HG03565 (cell line): ENCODE measurements at regions not wholly inside any gene's neighbourhood (a gene's known extent, or its start where the extent isn't known, plus 50 kb on each side); places are given as distances from the start of the nearest gene placed in this dataset.
"Not testable (repeated sequence)": the region's sequence is repeated elsewhere in the genome, so short reads cannot be mapped to it uniquely, and the experiment has no call there.

Experiments used
- ATAC-seq: cut with Tn5 transposase; IDR thresholded peaks from one replicate; pipeline ENCODE4 v1.9.1; 2021; ENCODE audit warnings: mild to moderate bottlenecking, moderate library complexity; ENCODE audit not compliant: unreplicated experiment

DNA sequence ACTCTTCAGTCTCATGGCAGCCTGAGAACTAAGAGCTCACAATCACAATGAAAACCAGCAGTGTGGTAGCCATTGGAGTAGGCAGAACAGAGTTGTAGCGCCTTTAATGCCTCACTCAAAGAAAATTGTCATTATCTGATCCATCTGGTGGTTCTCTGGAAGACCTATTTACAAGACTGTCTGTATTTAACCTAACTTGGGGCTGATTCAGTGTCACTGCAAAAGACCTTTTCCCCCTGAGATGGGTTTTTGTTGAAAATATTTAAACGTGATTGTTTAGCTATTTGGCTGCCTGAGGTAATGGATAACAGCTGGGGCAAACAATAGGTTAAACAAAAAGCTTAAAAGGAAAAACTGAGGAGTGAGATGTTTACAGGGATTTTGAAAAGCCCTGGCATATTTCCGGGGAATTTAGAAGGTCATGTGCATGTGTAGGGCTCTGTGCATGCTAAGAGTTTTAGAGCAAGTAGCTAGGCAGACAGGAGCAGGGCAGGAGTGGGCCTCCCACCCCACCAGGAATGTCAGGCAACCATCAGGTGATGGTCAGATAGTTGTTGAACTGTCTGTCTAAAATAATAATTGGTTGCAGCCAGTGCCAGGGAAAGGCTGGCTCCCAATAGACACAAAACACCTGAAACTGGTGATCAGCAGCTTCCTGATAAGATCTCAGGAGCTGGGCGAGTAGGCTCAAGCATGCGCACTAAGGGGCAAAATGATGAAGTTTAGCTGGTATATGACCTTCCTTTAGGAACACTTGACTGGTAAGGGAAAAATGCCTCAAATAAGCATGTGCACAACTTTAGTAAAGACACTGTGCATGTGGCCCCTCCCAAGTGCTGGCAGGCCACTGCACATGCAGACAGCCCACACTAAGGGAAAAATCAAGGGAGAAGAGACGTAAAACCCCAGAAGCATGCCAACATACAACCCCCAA, 70.8 kb upstream of the AKIRIN2 start:
- ATAC-seq, result no peak

DNA sequence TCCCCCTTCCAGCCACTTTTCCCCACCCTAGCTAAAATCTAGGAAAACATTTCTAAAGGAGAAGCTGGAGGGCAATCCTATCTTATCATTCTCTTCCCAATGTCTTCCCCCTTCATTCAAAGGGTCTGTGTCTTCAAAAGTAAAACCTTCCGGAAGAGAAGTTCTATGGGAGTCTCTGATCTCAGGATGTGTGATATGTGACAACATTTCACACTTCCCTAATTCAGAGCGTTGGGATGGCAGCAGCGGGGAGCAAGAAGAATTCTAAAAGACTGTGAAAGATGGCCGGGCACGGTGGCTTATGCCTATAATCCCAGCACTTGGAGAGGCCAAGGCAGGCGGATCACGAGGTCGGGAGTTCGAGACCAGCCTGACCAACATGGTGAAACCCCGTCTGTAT, 65.4 kb upstream of the AKIRIN2 start:
- ATAC-seq, result no peak

GRCh38 chr6:87766211-87766610, 64.2 kb upstream of the AKIRIN2 start:
- no peak for ATAC-seq

DNA sequence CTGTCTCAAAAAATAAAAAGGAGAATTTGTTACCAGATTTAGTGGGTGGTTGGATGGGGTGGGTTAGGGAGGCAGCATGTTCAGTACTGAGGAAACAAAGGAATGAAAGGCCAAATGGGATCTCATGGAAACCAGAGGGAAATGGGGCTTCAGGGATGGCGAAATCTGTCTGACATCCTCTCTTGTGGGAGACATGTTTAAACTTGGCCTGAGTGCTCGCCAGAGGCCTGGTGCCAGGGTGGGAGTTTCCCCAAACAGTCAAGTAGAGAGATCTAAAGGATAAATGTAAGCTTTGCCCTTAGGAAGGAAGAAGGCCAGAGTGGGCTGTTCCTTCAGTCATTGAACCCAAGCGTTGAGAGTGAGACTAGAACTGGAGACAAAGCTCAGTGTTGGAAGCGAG, 61.9 kb upstream of the AKIRIN2 start:
- no peak for ATAC-seq

DNA sequence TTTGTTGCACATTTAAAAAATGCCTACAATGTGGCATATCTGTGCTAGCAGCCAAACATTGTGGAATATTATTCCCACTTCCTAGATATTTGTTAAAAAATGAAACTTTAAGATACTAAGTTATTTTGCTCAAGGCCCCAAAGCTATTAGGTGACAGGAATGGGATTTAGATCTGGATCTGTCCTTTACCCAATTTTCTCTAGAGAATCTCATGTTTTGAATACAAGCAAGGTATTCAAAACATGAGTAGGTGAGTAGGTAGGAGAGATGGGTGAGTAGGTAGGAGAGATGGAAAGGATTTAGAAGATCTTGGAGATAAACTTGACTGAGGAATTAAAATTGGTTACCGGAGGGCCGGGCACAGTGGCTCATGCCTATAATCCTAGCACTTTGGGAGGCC, 61.2 kb upstream of the AKIRIN2 start:
- ATAC-seq, result no peak

DNA sequence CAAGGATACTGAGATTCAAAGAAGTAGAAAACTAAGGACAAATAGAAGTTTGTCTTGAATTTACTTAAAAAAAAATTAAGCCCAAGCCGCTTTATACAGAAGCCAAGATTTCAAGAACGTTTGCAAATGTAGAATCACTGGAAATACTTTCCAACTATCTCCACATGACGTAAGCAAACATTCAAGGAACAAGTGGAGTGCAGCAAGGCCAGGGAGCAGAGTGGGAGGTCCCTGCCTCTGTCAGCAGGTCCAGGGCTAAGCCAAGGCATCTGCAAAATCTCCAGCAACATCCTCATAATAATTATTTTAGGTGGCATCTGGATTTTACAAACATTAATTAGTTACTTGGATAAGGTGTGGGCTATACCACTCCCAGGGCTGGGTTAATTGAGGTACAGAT, 60.1 kb upstream of the AKIRIN2 start:
- ATAC-seq, result no peak

GRCh38 chr6:87757792-87758191, 55.8 kb upstream of the AKIRIN2 start:
- no peak for ATAC-seq

DNA sequence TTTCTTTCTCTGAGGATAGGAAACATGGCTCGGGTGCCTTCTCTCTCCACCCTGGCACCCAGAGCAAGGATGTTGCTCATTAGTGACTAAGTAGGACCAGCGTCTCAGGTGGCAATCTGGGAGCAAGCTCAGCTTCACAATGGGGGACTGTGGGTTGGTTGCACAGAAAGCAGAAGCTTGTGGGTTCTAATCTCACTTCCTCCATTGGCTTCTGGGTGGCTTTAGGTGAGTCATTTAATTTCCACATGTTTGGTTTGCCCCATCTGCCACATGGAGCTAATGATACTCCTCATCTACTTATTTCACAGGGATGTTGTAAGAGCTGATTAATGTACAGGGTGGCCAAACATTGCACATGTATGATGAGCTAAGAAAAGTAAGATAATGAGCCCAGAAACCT, 54.8 kb upstream of the AKIRIN2 start:
- peak; percentile 95 for ATAC-seq

DNA sequence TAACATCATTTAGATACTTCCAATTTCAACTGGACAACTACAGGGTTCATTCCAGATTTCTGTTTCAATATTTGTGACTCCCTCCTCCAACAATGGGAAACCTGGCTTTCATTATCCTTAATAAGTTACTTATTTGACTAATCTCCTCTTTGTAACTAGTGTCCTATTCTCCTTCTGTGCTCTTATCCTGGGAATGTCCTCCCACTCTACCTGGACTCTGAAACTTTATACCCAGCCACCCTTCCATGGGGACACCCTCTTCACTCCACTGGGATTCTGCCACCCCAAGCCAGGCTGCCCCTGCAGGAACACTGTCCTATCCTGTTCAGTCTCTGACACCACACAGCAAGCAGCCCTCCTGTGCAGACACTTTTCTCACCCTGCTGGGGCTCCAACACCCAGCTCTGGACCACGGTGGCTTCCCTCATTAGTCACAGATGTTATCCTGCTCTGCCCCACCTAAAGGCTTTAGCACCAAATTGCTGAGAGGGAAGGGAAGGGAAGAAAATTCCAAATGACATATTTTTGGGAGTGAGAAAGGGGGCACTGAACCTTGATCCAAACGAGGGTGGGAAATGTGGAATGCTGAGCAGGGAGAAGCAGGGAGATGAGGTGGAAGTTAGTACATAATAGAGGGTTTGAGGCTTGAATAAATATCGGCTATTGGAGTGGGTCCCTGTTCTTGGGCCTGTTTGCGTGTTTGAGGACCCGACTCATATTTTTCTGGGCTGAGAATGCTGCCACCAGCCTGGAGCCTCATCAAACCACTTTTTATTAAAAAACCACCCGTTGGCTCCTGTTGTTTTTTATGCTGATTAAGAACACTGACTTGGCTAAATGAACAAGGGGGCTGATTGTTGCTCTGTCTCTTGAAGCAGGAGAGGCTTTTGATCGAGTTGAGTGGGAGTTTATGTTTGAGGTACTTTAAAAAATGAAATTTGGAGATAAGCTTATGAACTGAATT, 54.0 kb upstream of the AKIRIN2 start:
- no peak for ATAC-seq

- ATAC-seq, result peak; percentile 36
Measured at GRCh38 chr6:87754828-87755227, 52.8 kb upstream of the AKIRIN2 start.

DNA sequence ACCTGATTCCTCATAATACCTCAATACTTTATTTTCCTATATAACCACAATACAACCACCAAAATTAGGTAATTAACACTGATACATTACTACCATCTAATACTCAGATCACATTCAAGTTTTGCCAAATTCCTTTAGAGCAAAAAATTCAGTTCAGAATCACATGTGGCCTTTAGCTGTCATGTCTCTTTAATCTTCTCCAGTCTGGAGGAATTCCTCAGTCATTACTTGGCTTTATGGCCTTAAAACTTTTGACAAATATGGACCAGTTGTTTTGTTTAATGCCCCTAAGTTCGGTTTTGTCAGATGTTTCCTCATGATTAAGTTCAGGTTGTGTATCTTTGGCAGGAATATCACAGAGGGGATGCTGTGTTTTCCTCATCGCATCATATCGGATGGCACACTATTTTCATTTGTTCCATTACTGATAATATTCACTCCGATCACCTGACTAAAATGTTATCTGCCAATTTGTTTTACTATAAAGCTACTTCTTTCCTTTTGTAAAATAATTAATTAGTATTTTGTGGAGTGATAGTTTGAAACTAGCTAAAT, 51.2 kb upstream of the AKIRIN2 start:
- ATAC-seq, result no peak

GRCh38 chr6:87752503-87752902, 50.5 kb upstream of the AKIRIN2 start:
- ATAC-seq, result not testable (repeated sequence)
